K562 (cell line): ENCODE measurements at regions not wholly inside any gene's neighbourhood (a gene's known extent, or its start where the extent isn't known, plus 50 kb on each side); places are given as distances from the start of the nearest gene placed in this dataset.

Source experiments
- ATAC-seq: fragments of 200-7000 bp; cut with Tn5 transposase; 3 replicates; pipeline ENCODE4 v1.9.1; 2020; ENCODE audit warnings: moderate library complexity
- BruUV-seq: library from RNA; stranded (reverse); fragments of 400-500 nt; replicated peaks from 2 replicates; lab custom pipeline; 2021; lab: Mats Ljungman, UMichigan
- CTCF ChIA-PET: fragments of 300-600 bp; formaldehyde crosslinking; extraction: SDS; loops from one replicate; lab custom pipeline; 2021; ENCODE audit warnings: low intra/inter-chr PET ratio; lab: Yijun Ruan, JAX
- POLR2A ChIA-PET: fragments of 300-600, 350-650 bp; sonication (Branson Sonifier 250); formaldehyde crosslinking; extraction: SDS; loops from one replicate; lab custom pipeline; 2021; ENCODE audit warnings: antibody characterized with exemption, inconsistent platforms; lab: Yijun Ruan, JAX
- DNase-seq, 4 experiments: peaks; one replicate each; pipeline versions ENCODE4 v3.0.0 to v3.0.0-alpha.2; 2011 to 2018; ENCODE audit warnings: low spot score in 3 of 4, mixed read lengths in 3 of 4; ENCODE audit errors: extremely low read depth in 1 of 4
- FAIRE-seq: peaks from 2 replicates; lab custom pipeline; 2011; peaks lifted over from hg19 to GRCh38; lab: Jason Lieb, UNC
- H2AFZ ChIP-seq: 2 replicates; pipeline ENCODE4 v1.6.0; 2011; ENCODE audit warnings: low read depth, low read length, control low read depth, inconsistent platforms
- H3K27ac ChIP-seq: fragments of 200-600 bp; 3 replicates; pipeline ENCODE4 v1.8.0; 2011; ENCODE audit warnings: low read depth, mild to moderate bottlenecking, control low read depth, inconsistent platforms, low read length, moderate library complexity, mixed read lengths; ENCODE audit errors: extremely low read depth
- H3K27me3 ChIP-seq, 2 experiments: fragments of 300-600 bp in 1 of 2; 2 replicates in 1 of 2; 3 replicates in 1 of 2; pipeline versions ENCODE4 v1.6.0 to v1.8.0; 2011; ENCODE audit warnings: inconsistent platforms in 2 of 2, low read length in 2 of 2, mild to moderate bottlenecking in 1 of 2, mixed read lengths in 1 of 2, moderate library complexity in 1 of 2; ENCODE audit not compliant: control insufficient read depth in 2 of 2, insufficient read depth in 2 of 2
- H3K36me3 ChIP-seq: fragments of 300-600 bp; 3 replicates; pipeline ENCODE4 v1.8.0; 2011; ENCODE audit warnings: mild to moderate bottlenecking, low read length, inconsistent platforms; ENCODE audit not compliant: control insufficient read depth, insufficient read depth
- H3K4me1 ChIP-seq, 2 experiments: fragments of 200-600 bp in 1 of 2; replicated peaks in 1 of 2; 2 replicates in 1 of 2; 3 replicates in 1 of 2; pipeline versions ENCODE4 v1.5.1 to v1.8.0; 2011; ENCODE audit warnings: inconsistent platforms in 2 of 2, low read length in 2 of 2, mild to moderate bottlenecking in 1 of 2, mixed read lengths in 1 of 2, moderate library complexity in 1 of 2; ENCODE audit not compliant: control insufficient read depth in 2 of 2, insufficient read depth in 2 of 2
- H3K4me2 ChIP-seq: 2 replicates; pipeline ENCODE4 v1.6.1; 2011; ENCODE audit warnings: low read length, control low read depth, inconsistent platforms, mixed read lengths; ENCODE audit not compliant: insufficient read depth
- H3K4me3 ChIP-seq: fragments of 200-600 bp; sonication (generic), shearing (Covaris generic); 2 replicates; pipeline ENCODE4 v1.5.1; 2016; ENCODE audit warnings: control low read depth, inconsistent platforms
- H3K79me2 ChIP-seq: fragments of 200-600 bp; 3 replicates; pipeline ENCODE4 v1.8.0; 2011; ENCODE audit warnings: low read length, inconsistent platforms; ENCODE audit not compliant: control insufficient read depth, insufficient read depth
- H3K9ac ChIP-seq, 2 experiments: 2 replicates each; pipeline versions ENCODE4 v1.6.0 to v1.6.1; 2011; ENCODE audit warnings: low read depth in 2 of 2, low read length in 2 of 2, control low read depth in 1 of 2, inconsistent platforms in 1 of 2, mild to moderate bottlenecking in 1 of 2, mixed read lengths in 1 of 2; ENCODE audit not compliant: insufficient read depth in 1 of 2
- H3K9me1 ChIP-seq: one replicate; pipeline ENCODE4 v1.6.0; 2011; ENCODE audit warnings: inconsistent platforms, mild to moderate bottlenecking, low read length, moderate library complexity; ENCODE audit not compliant: control insufficient read depth, insufficient read depth
- H3K9me3 ChIP-seq: replicated peaks from 2 replicates; pipeline ENCODE4 v1.5.1; 2011; ENCODE audit warnings: low read depth, low read length, inconsistent platforms; ENCODE audit not compliant: control insufficient read depth, insufficient read depth
- H4K20me1 ChIP-seq: replicated peaks from 2 replicates; pipeline ENCODE4 v1.6.1; 2011; ENCODE audit warnings: low read length, inconsistent platforms, mixed read lengths; ENCODE audit not compliant: control insufficient read depth, insufficient read depth
- AFF4 ChIP-seq: sonication (generic); formaldehyde crosslinking; IDR thresholded peaks from 2 replicates; pipeline ENCODE4 v1.8.0; 2023; ENCODE audit warnings: mild to moderate bottlenecking, missing genetic modification reagents
- BACH1 ChIP-seq: fragments of 200-800 bp; sonication (Bioruptor generic); IDR thresholded peaks from 2 replicates; pipeline ENCODE4 v1.6.1; 2016; ENCODE audit warnings: missing genetic modification characterization, missing compliant biosample characterization
- CBFB ChIP-seq: sonication (generic); formaldehyde crosslinking; IDR thresholded peaks from 2 replicates; pipeline ENCODE4 v1.4.0; 2020; ENCODE audit warnings: mild to moderate bottlenecking, missing genetic modification reagents
- HDAC1 ChIP-seq, 2 experiments: fragments of 450-650 bp; IDR thresholded peaks; 2 replicates each; pipeline ENCODE4 v1.6.1; 2016 to 2017; ENCODE audit warnings: inconsistent platforms in 1 of 2, mild to moderate bottlenecking in 1 of 2, moderate library complexity in 1 of 2
- JUNB ChIP-seq: fragments of 450-650 bp; formaldehyde crosslinking; conservative IDR thresholded peaks from 2 replicates; pipeline ENCODE4 v1.4.0; 2020; ENCODE audit warnings: mild to moderate bottlenecking
- SAP30 ChIP-seq: fragments of 200-600 bp; sonication (generic); IDR thresholded peaks from 2 replicates; pipeline ENCODE4 v1.6.1; 2012; ENCODE audit warnings: borderline replicate concordance, low read depth, mild to moderate bottlenecking, moderate library complexity, low read length, control low read depth, inconsistent platforms; ENCODE audit not compliant: insufficient read depth, poor library complexity, severe bottlenecking
- WGBS: fragments of 100-300 bp; shearing (Covaris generic); methylation state at CpG from one replicate; pipeline ENCODE4 v1.1.6; 2016; ENCODE audit warnings: low coverage, mixed read lengths; ENCODE audit not compliant: insufficient coverage; ENCODE audit errors: missing lambda C conversion rate; 5-methylcytosine and 5-hydroxymethylcytosine counted together
- in situ Hi-C: fragments of 300-500 bp; cut with MboI; formaldehyde crosslinking; loops from 4 replicates; pipeline ENCODE4 v1.15.0; 2018; ENCODE audit warnings: inconsistent platforms, mixed read lengths
- intact Hi-C: fragments of 100-400 bp; cut with micrococcal nuclease; formaldehyde crosslinking; loops from 2 replicates; pipeline ENCODE4 v1.14.2; 2022

- TF ChIP-seq SAP30: no peak
These were observed 751.5 kb downstream of the EPHA7 start (continued) for GRCh38 chr6:92667843-92668242.

GRCh38 chr6:92648364-92649086 lies 770.8 kb downstream of the EPHA7 start:
- FAIRE-seq: no peak
- in situ Hi-C loops: no loop called here
- H3K4me2 ChIP-seq: no peak overlapping the region
- H3K27me3 ChIP-seq: no peaks in the 10 kb centered on the region
- no peaks in the 10 kb centered on the region for H3K79me2 ChIP-seq
- no peak overlapping the region for H3K27ac ChIP-seq
- CTCF ChIA-PET: no interaction called here
- POLR2A ChIA-PET: no interaction called here
- DNase-seq: no peak
- H4K20me1 ChIP-seq: no peaks in the 10 kb centered on the region
- intact Hi-C loops: no loop called here
- no peak overlapping the region for H2AFZ ChIP-seq
- H3K9me3 ChIP-seq: no peaks in the 10 kb centered on the region
- TF ChIP-seq HDAC1 (IDR thresholded peaks at IDR 0.05): no peak
- no peak for TF ChIP-seq AFF4
- TF ChIP-seq JUNB (CRISPR knock-in tag): no peak
- no peak for TF ChIP-seq BACH1 (tag)
- no peak for TF ChIP-seq CBFB (CRISPR knock-in tag)
- ATAC-seq: no peak
- H3K36me3 ChIP-seq: no peaks in the 10 kb centered on the region
- BruUV-seq: no TSS peak
- 0% methylated on average over 5 of the region's 5 CpGs for WGBS
- no peak overlapping the region for H3K9ac ChIP-seq
- no peaks in the 10 kb centered on the region for H3K4me1 ChIP-seq
- H3K9me1 ChIP-seq: no peaks in the 10 kb centered on the region
- H3K4me3 ChIP-seq: no peak overlapping the region
